ENCODE measurements at regions not wholly inside any gene's neighbourhood (a gene's known extent, or its start where the extent isn't known, plus 50 kb on each side); places are given as distances from the start of the nearest gene placed in this dataset.

- CTCF ChIA-PET = interaction anchor here (0.8 to 2.1 kb wide), 7 partner anchors 10 to 381 kb away, joined by 3 to 14 read pairs (median 5); no protein-coding TSS in a partner anchor
Measured at GRCh38 chr16:86681757-86682106, 103.4 kb downstream of the FOXL1 start.

GRCh38 chr16:86682219-86682904 lies 104.0 kb downstream of the FOXL1 start:
- TF ChIP-seq CTCF (IDR thresholded peaks at IDR 0.05; ENCODE audit: insufficient read depth, low read length, missing control alignments) = no peak
- CTCF ChIA-PET = no interaction called here
- no peak for DNase-seq (ENCODE audit: low read depth, low spot score)
- no peak overlapping the region for H3K4me3 ChIP-seq (ENCODE audit: low read depth, low read length)
- POLR2A ChIA-PET = interaction anchor here (3.3 kb wide), 1 partner anchor 106 kb away, joined by 28 read pairs; the partner anchor contains the start of gene FOXL1

More at GRCh38 chr16:86681757-86682106, 103.4 kb downstream of the FOXL1 start:
- POLR2A ChIA-PET = interaction anchor here (0.7 to 3.3 kb wide), 5 partner anchors 14 to 105 kb away, joined by 6 to 28 read pairs (median 7); partner anchors contain the start of gene FOXL1
- no peak for DNase-seq (ENCODE audit: low read depth, low spot score)
- TF ChIP-seq CTCF (IDR thresholded peaks at IDR 0.05; ENCODE audit: insufficient read depth, low read length, missing control alignments) = no peak
- H3K4me3 ChIP-seq (ENCODE audit: low read depth, low read length) = no peak overlapping the region

GRCh38 chr16:86683441-86684194 lies 105.3 kb downstream of the FOXL1 start:
- ChIA-PET CTCF (no interaction called here), POLR2A (no interaction called here)
- TF ChIP-seq CTCF (IDR thresholded peaks at IDR 0.05; ENCODE audit: insufficient read depth, low read length, missing control alignments) = no peak
- no peak for DNase-seq (ENCODE audit: low read depth, low spot score)
- H3K4me3 ChIP-seq (ENCODE audit: low read depth, low read length) = no peak overlapping the region

GRCh38 chr16:86685076-86685475 lies 106.7 kb downstream of the FOXL1 start:
- H3K4me3 ChIP-seq (ENCODE audit: low read depth, low read length) = no peak overlapping the region
- ChIA-PET CTCF (interaction anchor here (0.8 to 1.8 kb wide), 2 partner anchors 13 to 378 kb away, joined by 4 read pairs; no protein-coding TSS in a partner anchor), POLR2A (no interaction called here)
- DNase-seq (ENCODE audit: low read depth, low spot score) = no peak
- no peak for TF ChIP-seq CTCF (IDR thresholded peaks at IDR 0.05; ENCODE audit: insufficient read depth, low read length, missing control alignments)

- no peak for DNase-seq (ENCODE audit: low read depth, low spot score)
- CTCF ChIA-PET = no interaction called here
- H3K4me3 ChIP-seq (ENCODE audit: low read depth, low read length) = no peak overlapping the region
- no peak for TF ChIP-seq CTCF (IDR thresholded peaks at IDR 0.05; ENCODE audit: insufficient read depth, low read length, missing control alignments)
- POLR2A ChIA-PET = no interaction called here
Measured at GRCh38 chr16:86690970-86691369, 112.6 kb downstream of the FOXL1 start.

GRCh38 chr16:86692426-86692825 lies 114.1 kb downstream of the FOXL1 start:
- no peak overlapping the region for H3K4me3 ChIP-seq (ENCODE audit: low read depth, low read length)
- no peak for TF ChIP-seq CTCF (IDR thresholded peaks at IDR 0.05; ENCODE audit: insufficient read depth, low read length, missing control alignments)
- ChIA-PET CTCF (interaction anchor here (0.6 to 0.9 kb wide), 2 partner anchors 69 to 128 kb away, joined by 3 to 4 read pairs; no protein-coding TSS in a partner anchor), POLR2A (interaction anchor here (0.9 kb wide), 1 partner anchor 12 kb away, joined by 3 read pairs; no protein-coding TSS in a partner anchor)
- DNase-seq (ENCODE audit: low read depth, low spot score) = no peak
